H1 (cell line): ENCODE measurements at regions not wholly inside any gene's neighbourhood (a gene's known extent, or its start where the extent isn't known, plus 50 kb on each side); places are given as distances from the start of the nearest gene placed in this dataset.

ENCODE experiments used
- CTCF ChIA-PET: fragments of 300-600 bp; sonication (Branson Sonifier 250); formaldehyde crosslinking; loops from one replicate; lab custom pipeline; 2021; ENCODE audit not compliant: partially characterized antibody; lab: Charles Lee
- POLR2A ChIA-PET: fragments of 300-600 bp; sonication (Branson Sonifier 250); formaldehyde crosslinking; loops from one replicate; lab custom pipeline; 2021; ENCODE audit warnings: inconsistent platforms; ENCODE audit not compliant: partially characterized antibody; lab: Charles Lee
- DNase-seq, 2 experiments: peaks; one replicate each; pipeline versions ENCODE4 v3.0.0 to v3.0.0-alpha.2; 2010 to 2022; ENCODE audit warnings: low spot score in 2 of 2, low read depth in 1 of 2, mixed read lengths in 1 of 2
- FAIRE-seq: peaks from 2 replicates; lab custom pipeline; 2011; peaks lifted over from hg19 to GRCh38; lab: Jason Lieb, UNC
- H2AFZ ChIP-seq: 2 replicates; pipeline ENCODE4 v1.8.1; 2012; ENCODE audit warnings: low read length, inconsistent platforms
- H2AK5ac ChIP-seq: 2 replicates; pipeline ENCODE4 v1.6.1; 2013; ENCODE audit warnings: low read depth, low read length
- H2BK120ac ChIP-seq: replicated peaks from 2 replicates; pipeline ENCODE3; 2013; ENCODE audit warnings: low read depth, low read length, inconsistent platforms
- H2BK12ac ChIP-seq: 2 replicates; pipeline ENCODE4 v1.6.1; 2013; ENCODE audit warnings: low read depth, low read length
- H2BK15ac ChIP-seq: 2 replicates; pipeline ENCODE4 v1.6.1; 2013; ENCODE audit warnings: low read length
- H2BK20ac ChIP-seq: 2 replicates; pipeline ENCODE4 v1.6.1; 2013; ENCODE audit warnings: low read length
- H2BK5ac ChIP-seq: 2 replicates; pipeline ENCODE4 v1.6.1; 2013; ENCODE audit warnings: low read depth, low read length
- H3K14ac ChIP-seq: 2 replicates; pipeline ENCODE4 v1.6.1; 2013; ENCODE audit warnings: inconsistent platforms; ENCODE audit not compliant: insufficient read length
- H3K18ac ChIP-seq: 2 replicates; pipeline ENCODE4 v1.6.1; 2013; ENCODE audit warnings: low read length; ENCODE audit errors: extremely low read depth
- H3K23ac ChIP-seq: 2 replicates; pipeline ENCODE4 v1.6.1; 2013; ENCODE audit warnings: inconsistent platforms; ENCODE audit not compliant: insufficient read length
- H3K23me2 ChIP-seq: 2 replicates; pipeline ENCODE4 v1.6.1; 2013; ENCODE audit warnings: low read depth, low read length
- H3K27ac ChIP-seq: 2 replicates; pipeline ENCODE4 v1.6.1; 2011; ENCODE audit warnings: low read depth, low read length, inconsistent platforms
- H3K27me3 ChIP-seq, 4 experiments: replicated peaks in 1 of 4; 1 replicate in 1 of 4; 2 replicates in 3 of 4; pipeline versions ENCODE4 v1.6.1 to v1.8.1; 2011 to 2013; ENCODE audit warnings: low read length in 3 of 4, mild to moderate bottlenecking in 3 of 4, inconsistent platforms in 2 of 4, mixed read lengths in 2 of 4, moderate library complexity in 1 of 4; ENCODE audit not compliant: control insufficient read depth in 3 of 4, insufficient read depth in 3 of 4; ENCODE audit errors: extremely low read depth in 1 of 4
- H3K36me3 ChIP-seq, 4 experiments: 2 replicates each; pipeline versions ENCODE4 v1.6.1 to v1.8.1; 2011 to 2013; ENCODE audit warnings: mild to moderate bottlenecking in 4 of 4, low read length in 3 of 4, moderate library complexity in 2 of 4, control low read depth in 1 of 4, inconsistent platforms in 1 of 4; ENCODE audit not compliant: insufficient read depth in 4 of 4, control insufficient read depth in 2 of 4
- H3K4ac ChIP-seq: replicated peaks from 2 replicates; pipeline ENCODE3; 2013; ENCODE audit warnings: low read length, low read depth, mixed read lengths, inconsistent platforms; ENCODE audit not compliant: insufficient read length
- H3K4me1 ChIP-seq, 4 experiments: replicated peaks in 1 of 4; 1 replicate in 1 of 4; 2 replicates in 3 of 4; pipeline versions ENCODE4 v1.6.1 to v1.8.1; 2011 to 2013; ENCODE audit warnings: low read length in 3 of 4, inconsistent platforms in 2 of 4, mixed read lengths in 1 of 4; ENCODE audit not compliant: insufficient read depth in 4 of 4, control insufficient read depth in 3 of 4
- H3K4me2 ChIP-seq, 2 experiments: 2 replicates each; pipeline versions ENCODE4 v1.6.1 to v1.8.1; 2011 to 2013; ENCODE audit warnings: low read depth in 2 of 2, low read length in 2 of 2, control low read depth in 1 of 2, inconsistent platforms in 1 of 2, mild to moderate bottlenecking in 1 of 2; ENCODE audit not compliant: insufficient read depth in 1 of 2
- H3K4me3 ChIP-seq, 4 experiments: fragments of 200-600, 300-600 bp in 1 of 4; sonication (generic), shearing (Covaris generic), sonication (Bioruptor Twin) in 1 of 4; 2 replicates each; pipeline versions ENCODE4 v1.5.1 to v1.8.1; 2011 to 2016; ENCODE audit warnings: low read length in 4 of 4, low read depth in 3 of 4, control low read depth in 2 of 4, inconsistent platforms in 2 of 4, mild to moderate bottlenecking in 2 of 4, mixed read lengths in 1 of 4, moderate library complexity in 1 of 4; ENCODE audit not compliant: insufficient read depth in 2 of 4; ENCODE audit errors: extremely low read depth in 1 of 4
- H3K56ac ChIP-seq: replicated peaks from 2 replicates; pipeline ENCODE3; 2013; ENCODE audit warnings: low read depth, mild to moderate bottlenecking, mixed read lengths, low read length, inconsistent platforms; ENCODE audit not compliant: insufficient read length
- H3K79me1 ChIP-seq: 2 replicates; pipeline ENCODE4 v1.6.1; 2013; ENCODE audit warnings: low read depth, low read length, control low read depth
- H3K79me2 ChIP-seq, 2 experiments: 2 replicates each; pipeline versions ENCODE4 v1.6.1 to v1.8.1; 2012 to 2013; ENCODE audit warnings: low read length in 2 of 2, mild to moderate bottlenecking in 2 of 2, inconsistent platforms in 1 of 2; ENCODE audit not compliant: insufficient read depth in 2 of 2, control insufficient read depth in 1 of 2
- H3K9ac ChIP-seq, 4 experiments: replicated peaks in 1 of 4; 1 replicate in 1 of 4; 2 replicates in 3 of 4; pipeline versions ENCODE4 v1.6.1 to v1.8.1; 2011 to 2013; ENCODE audit warnings: low read depth in 3 of 4, low read length in 3 of 4, control low read depth in 2 of 4, mild to moderate bottlenecking in 2 of 4, moderate library complexity in 2 of 4, inconsistent platforms in 1 of 4; ENCODE audit errors: extremely low read depth in 1 of 4
- H3K9me3 ChIP-seq, 2 experiments: 2 replicates each; pipeline versions ENCODE4 v1.6.1 to v1.8.1; 2012 to 2013; ENCODE audit warnings: mild to moderate bottlenecking in 2 of 2, moderate library complexity in 2 of 2, control low read depth in 1 of 2, inconsistent platforms in 1 of 2, low read depth in 1 of 2, low read length in 1 of 2, mixed read lengths in 1 of 2; ENCODE audit not compliant: insufficient read depth in 2 of 2
- H4K20me1 ChIP-seq, 2 experiments: replicated peaks in 1 of 2; 2 replicates each; pipeline versions ENCODE3 to v1.8.1; 2011 to 2013; ENCODE audit warnings: inconsistent platforms in 2 of 2, low read length in 2 of 2, mild to moderate bottlenecking in 1 of 2; ENCODE audit not compliant: insufficient read depth in 2 of 2, control insufficient read depth in 1 of 2
- H4K5ac ChIP-seq: 2 replicates; pipeline ENCODE4 v1.6.1; 2013; ENCODE audit warnings: low read length, low read depth, mixed read lengths, inconsistent platforms; ENCODE audit not compliant: insufficient read length
- H4K8ac ChIP-seq: 2 replicates; pipeline ENCODE4 v1.8.0; 2013; ENCODE audit warnings: mild to moderate bottlenecking, moderate library complexity, low read length, inconsistent platforms; ENCODE audit not compliant: insufficient read depth; ENCODE audit errors: extremely low read depth
- H4K91ac ChIP-seq: replicated peaks from 2 replicates; pipeline ENCODE3; 2013; ENCODE audit warnings: low read length, mixed read lengths, inconsistent platforms; ENCODE audit not compliant: insufficient read length
- CTBP2 ChIP-seq: IDR thresholded peaks from 2 replicates; pipeline ENCODE4 v1.7.0; 2011; ENCODE audit warnings: borderline replicate concordance, mild to moderate bottlenecking, moderate library complexity, mixed read lengths, low read length; ENCODE audit not compliant: insufficient read depth, insufficient read length

GRCh38 chr1:188660572-188660971 lies 1817.1 kb downstream of the BRINP3 start:
- DNase-seq, result no peak
- no peak for TF ChIP-seq CTBP2
- Histone ChIP-seq H2BK120ac (no peak overlapping the region), H3K79me2 (no peaks in the 10 kb centered on the region), H3K4ac (no peak overlapping the region), H4K91ac (no peak overlapping the region), H3K23me2 (no peaks in the 10 kb centered on the region), H3K27ac (no peak overlapping the region), H3K9me3 (no peaks in the 10 kb centered on the region), H2AFZ (no peak overlapping the region), H3K56ac (no peak overlapping the region), H3K4me3 (no peak overlapping the region), H3K79me1 (no peaks in the 10 kb centered on the region), H4K20me1 (no peaks in the 10 kb centered on the region), H2BK5ac (no peak overlapping the region), H2BK20ac (no peak overlapping the region), H3K23ac (no peak overlapping the region), H3K36me3 (no peaks in the 10 kb centered on the region), H2BK12ac (no peak overlapping the region), H4K5ac (no peak overlapping the region), H3K14ac (no peak overlapping the region), H4K8ac (no peak overlapping the region), H2AK5ac (no peak overlapping the region), H3K4me1 (no peaks in the 10 kb centered on the region), H3K27me3 (no peaks in the 10 kb centered on the region), H3K9ac (no peak overlapping the region), H3K18ac (no peak overlapping the region), H2BK15ac (no peak overlapping the region), H3K4me2 (no peak overlapping the region)
- ChIA-PET POLR2A (no interaction called here), CTCF (interaction anchor here (0.7 kb wide), 1 partner anchor 10 kb away, joined by 4 read pairs; no protein-coding TSS in a partner anchor)
- FAIRE-seq, result no peak
